ENCODE measurements at regions not wholly inside any gene's neighbourhood (a gene's known extent, or its start where the extent isn't known, plus 50 kb on each side); places are given as distances from the start of the nearest gene placed in this dataset.

DNA sequence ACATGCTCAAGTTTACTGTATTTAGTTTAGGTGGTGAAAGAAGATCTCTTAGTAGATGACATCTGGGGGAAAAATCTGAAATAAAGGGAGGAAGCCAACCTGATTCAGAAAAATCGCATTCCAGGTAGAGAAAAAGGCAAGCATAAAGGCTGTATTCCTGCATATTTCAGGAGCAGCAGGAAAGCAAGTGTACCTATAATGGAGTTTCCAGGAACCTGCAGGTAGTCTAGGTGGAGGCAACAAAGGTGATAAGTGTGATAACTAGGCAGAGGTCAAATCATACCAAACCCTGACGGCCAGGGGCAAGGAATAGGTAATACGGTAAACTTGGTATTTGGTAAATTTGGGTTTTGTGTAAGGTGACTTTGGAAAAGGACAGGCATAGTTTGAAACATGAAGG is 132.8 kb upstream of the GOT2 start:
- H3K4me3 ChIP-seq = no peak overlapping the region

DNA sequence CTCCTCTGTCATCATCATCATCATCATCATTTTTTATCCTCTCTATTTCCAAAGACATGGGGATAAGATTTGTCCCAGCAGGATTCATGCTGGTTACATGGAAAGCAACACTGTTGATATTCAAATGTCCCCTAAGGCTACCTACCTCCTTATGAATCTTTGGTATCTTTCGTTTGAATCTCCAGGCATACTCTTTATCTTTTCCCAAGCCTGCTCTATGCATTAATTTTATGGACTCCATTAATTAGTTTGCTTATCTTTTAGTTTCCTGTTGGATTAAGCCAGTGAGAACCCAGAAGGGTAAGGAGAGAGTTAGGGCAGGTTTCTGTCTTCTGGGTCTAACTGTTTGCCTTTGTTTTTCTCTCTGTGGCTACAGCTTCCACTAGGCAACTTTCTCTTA is 129.6 kb upstream of the GOT2 start:
- TF ChIP-seq, protein P1, sequence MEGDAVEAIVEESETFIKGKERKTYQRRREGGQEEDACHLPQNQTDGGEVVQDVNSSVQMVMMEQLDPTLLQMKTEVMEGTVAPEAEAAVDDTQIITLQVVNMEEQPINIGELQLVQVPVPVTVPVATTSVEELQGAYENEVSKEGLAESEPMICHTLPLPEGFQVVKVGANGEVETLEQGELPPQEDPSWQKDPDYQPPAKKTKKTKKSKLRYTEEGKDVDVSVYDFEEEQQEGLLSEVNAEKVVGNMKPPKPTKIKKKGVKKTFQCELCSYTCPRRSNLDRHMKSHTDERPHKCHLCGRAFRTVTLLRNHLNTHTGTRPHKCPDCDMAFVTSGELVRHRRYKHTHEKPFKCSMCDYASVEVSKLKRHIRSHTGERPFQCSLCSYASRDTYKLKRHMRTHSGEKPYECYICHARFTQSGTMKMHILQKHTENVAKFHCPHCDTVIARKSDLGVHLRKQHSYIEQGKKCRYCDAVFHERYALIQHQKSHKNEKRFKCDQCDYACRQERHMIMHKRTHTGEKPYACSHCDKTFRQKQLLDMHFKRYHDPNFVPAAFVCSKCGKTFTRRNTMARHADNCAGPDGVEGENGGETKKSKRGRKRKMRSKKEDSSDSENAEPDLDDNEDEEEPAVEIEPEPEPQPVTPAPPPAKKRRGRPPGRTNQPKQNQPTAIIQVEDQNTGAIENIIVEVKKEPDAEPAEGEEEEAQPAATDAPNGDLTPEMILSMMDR (IDR thresholded peaks at IDR 0.05) = no peak
- TF ChIP-seq POLR2AphosphoS5 (IDR thresholded peaks at IDR 0.05) (no peak), POLR2A (IDR thresholded peaks at IDR 0.05) (no peak), EP300 (IDR thresholded peaks at IDR 0.05; ENCODE audit: low read depth) (no peak)
- Histone ChIP-seq H3K27ac (no peak overlapping the region), H3K9me3 (no peaks in the 10 kb centered on the region), H3K36me3 (no peaks in the 10 kb centered on the region), H3K4me1 (no peaks in the 10 kb centered on the region), H3K4me3 (no peak overlapping the region), H3K27me3 (no peaks in the 10 kb centered on the region)
- intact Hi-C loops (cut with DNase I; ENCODE audit: low total_unique reads) (no loop called here), in situ Hi-C loops (cut with MboI; ENCODE audit: low pct_ligation_motif_present in 1 of 4, low pct_unique_long_range_greater_than_20kb in 1 of 4, low sequenced_read_pairs in 3 of 4) (no loop called here)
- no peak for DNase-seq
- 73 to 83% methylated on average over 1 of the region's 1 CpG for WGBS, 2 donors (ENCODE audit: low coverage in 1 of 2)

More for the DNA sequence above, 132.8 kb upstream of the GOT2 start:
- intact Hi-C loops (cut with DNase I; ENCODE audit: low total_unique reads) (no loop called here), in situ Hi-C loops (cut with MboI; ENCODE audit: low pct_ligation_motif_present in 1 of 4, low pct_unique_long_range_greater_than_20kb in 1 of 4, low sequenced_read_pairs in 3 of 4) (no loop called here)
- no peak overlapping the region for H3K27ac ChIP-seq
- H3K36me3 ChIP-seq = no peaks in the 10 kb centered on the region
- no peak for TF ChIP-seq POLR2A (IDR thresholded peaks at IDR 0.05)
- no peak for TF ChIP-seq EP300 (IDR thresholded peaks at IDR 0.05; ENCODE audit: low read depth)
- TF ChIP-seq POLR2AphosphoS5 (IDR thresholded peaks at IDR 0.05) = no peak
- TF ChIP-seq, protein P1 (IDR thresholded peaks at IDR 0.05) = no peak
- no peak for DNase-seq
- H3K27me3 ChIP-seq = no peaks in the 10 kb centered on the region
- whole genome bisulfite sequencing, 2 donors (ENCODE audit: low coverage in 1 of 2) = 74 to 95% methylated on average over 2 to 3 of the region's 3 CpGs
- no peaks in the 10 kb centered on the region for H3K4me1 ChIP-seq
- H3K9me3 ChIP-seq = no peaks in the 10 kb centered on the region

GRCh38 chr16:58863042-58863441 is 128.9 kb upstream of the GOT2 start:
- intact Hi-C loops (cut with DNase I; ENCODE audit: low total_unique reads) = no loop called here
- H3K4me3 ChIP-seq = no peak overlapping the region
- H3K27me3 ChIP-seq = no peaks in the 10 kb centered on the region
- H3K27ac ChIP-seq = no peak overlapping the region
- no peak for TF ChIP-seq EP300 (IDR thresholded peaks at IDR 0.05; ENCODE audit: low read depth)
- no peak for TF ChIP-seq POLR2A (IDR thresholded peaks at IDR 0.05)
- TF ChIP-seq, protein P1 (IDR thresholded peaks at IDR 0.05) = no peak
- no peak for TF ChIP-seq POLR2AphosphoS5 (IDR thresholded peaks at IDR 0.05)
- WGBS, 2 donors (ENCODE audit: low coverage in 1 of 2) = 79 to 92% methylated on average over 2 of the region's 2 CpGs
- no peaks in the 10 kb centered on the region for H3K9me3 ChIP-seq
- in situ Hi-C loops (cut with MboI; ENCODE audit: low pct_ligation_motif_present in 1 of 4, low pct_unique_long_range_greater_than_20kb in 1 of 4, low sequenced_read_pairs in 3 of 4) = no loop called here
- H3K36me3 ChIP-seq = no peaks in the 10 kb centered on the region
- no peak for DNase-seq
- H3K4me1 ChIP-seq = no peaks in the 10 kb centered on the region

GRCh38 chr16:58862334-58863021 is 128.4 kb upstream of the GOT2 start:
- no peak for DNase-seq
- H3K36me3 ChIP-seq = no peaks in the 10 kb centered on the region
- no peaks in the 10 kb centered on the region for H3K4me1 ChIP-seq
- in situ Hi-C loops (cut with MboI; ENCODE audit: low pct_ligation_motif_present in 1 of 4, low pct_unique_long_range_greater_than_20kb in 1 of 4, low sequenced_read_pairs in 3 of 4) (no loop called here), intact Hi-C loops (cut with DNase I; ENCODE audit: low total_unique reads) (no loop called here)
- no peaks in the 10 kb centered on the region for H3K9me3 ChIP-seq
- no peak overlapping the region for H3K4me3 ChIP-seq
- no peaks in the 10 kb centered on the region for H3K27me3 ChIP-seq
- WGBS, 2 donors (ENCODE audit: low coverage in 1 of 2) = 43 to 57% methylated on average over 6 to 9 of the region's 9 CpGs
- no peak overlapping the region for H3K27ac ChIP-seq
- TF ChIP-seq, protein P1 (IDR thresholded peaks at IDR 0.05) = no peak
- TF ChIP-seq POLR2AphosphoS5 (IDR thresholded peaks at IDR 0.05) = no peak
- no peak for TF ChIP-seq EP300 (IDR thresholded peaks at IDR 0.05; ENCODE audit: low read depth)
- TF ChIP-seq POLR2A (IDR thresholded peaks at IDR 0.05) = no peak
